BE2C (cell line): ENCODE measurements at regions not wholly inside any gene's neighbourhood (a gene's known extent, or its start where the extent isn't known, plus 50 kb on each side); places are given as distances from the start of the nearest gene placed in this dataset.

Experiments
- DNase-seq: peaks from one replicate; pipeline ENCODE4 v3.0.0-alpha.2; 2020
- H3K27me3 ChIP-seq: fragments of 250-450 bp; sonication (Bioruptor Pico); 2 replicates; pipeline ENCODE4 v1.5.1; 2020; ENCODE audit warnings: mild to moderate bottlenecking
- H3K36me3 ChIP-seq: fragments of 250-450 bp; sonication (Bioruptor Pico); 2 replicates; pipeline ENCODE4 v1.5.1; 2020; ENCODE audit warnings: mild to moderate bottlenecking
- H3K4me1 ChIP-seq: fragments of 250-450 bp; sonication (Bioruptor Pico); 2 replicates; pipeline ENCODE4 v1.5.1; 2020
- H3K4me3 ChIP-seq: 2 replicates; pipeline ENCODE4 v1.5.1; 2011; ENCODE audit warnings: low read depth, low read length
- H3K9me3 ChIP-seq: fragments of 250-450 bp; sonication (Bioruptor Pico); 2 replicates; pipeline ENCODE4 v1.5.1; 2020
- TF ChIP-seq, protein P1 (sequence below): IDR thresholded peaks from 2 replicates; pipeline ENCODE4 v1.5.1; 2012; ENCODE audit warnings: mild to moderate bottlenecking, low read depth, low read length

DNA sequence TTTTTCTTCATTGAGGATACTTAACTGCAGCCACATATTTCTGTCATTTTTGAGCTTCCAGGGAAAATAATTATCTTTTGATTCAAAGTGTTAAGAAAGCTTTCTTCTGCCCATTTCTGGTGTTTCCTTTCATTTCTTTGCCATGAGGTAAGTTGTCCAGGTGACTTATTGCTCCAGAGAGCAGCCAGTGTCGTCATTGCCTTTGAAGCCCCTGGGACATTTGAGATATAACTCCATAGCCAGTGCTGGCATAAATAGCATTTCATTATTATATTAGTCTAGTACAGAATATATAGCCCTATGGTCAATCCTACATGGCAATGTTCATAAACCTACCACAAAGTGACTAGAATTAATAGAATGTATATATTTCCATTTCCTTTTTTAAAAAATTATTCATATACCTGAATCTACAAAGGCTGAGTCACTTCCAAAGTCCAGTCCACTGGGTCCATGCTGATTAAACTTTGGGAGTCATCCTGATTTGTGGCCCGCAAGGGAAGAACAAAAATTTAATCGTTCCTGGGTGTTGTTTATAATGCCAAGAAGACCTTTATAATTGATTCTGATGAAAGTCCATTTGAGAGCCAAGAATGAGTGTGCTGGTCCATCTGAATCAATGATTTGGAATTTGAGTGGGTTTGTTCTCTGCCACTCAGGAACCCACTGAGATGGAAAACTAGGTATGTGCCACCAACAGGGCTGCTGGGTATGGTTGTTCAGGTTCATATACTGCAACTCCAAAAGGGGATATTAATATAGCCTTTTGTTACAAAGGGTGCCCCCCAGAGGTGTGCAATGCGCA is 221.8 kb upstream of the PLXNA2 start:
- Histone ChIP-seq H3K4me1 (peaks cover 42% of the 10 kb centered on the region), H3K4me3 (no peak overlapping the region), H3K27me3 (no peaks in the 10 kb centered on the region), H3K36me3 (no peaks in the 10 kb centered on the region), H3K9me3 (no peaks in the 10 kb centered on the region)
- no peak for DNase-seq
- TF ChIP-seq, protein P1, sequence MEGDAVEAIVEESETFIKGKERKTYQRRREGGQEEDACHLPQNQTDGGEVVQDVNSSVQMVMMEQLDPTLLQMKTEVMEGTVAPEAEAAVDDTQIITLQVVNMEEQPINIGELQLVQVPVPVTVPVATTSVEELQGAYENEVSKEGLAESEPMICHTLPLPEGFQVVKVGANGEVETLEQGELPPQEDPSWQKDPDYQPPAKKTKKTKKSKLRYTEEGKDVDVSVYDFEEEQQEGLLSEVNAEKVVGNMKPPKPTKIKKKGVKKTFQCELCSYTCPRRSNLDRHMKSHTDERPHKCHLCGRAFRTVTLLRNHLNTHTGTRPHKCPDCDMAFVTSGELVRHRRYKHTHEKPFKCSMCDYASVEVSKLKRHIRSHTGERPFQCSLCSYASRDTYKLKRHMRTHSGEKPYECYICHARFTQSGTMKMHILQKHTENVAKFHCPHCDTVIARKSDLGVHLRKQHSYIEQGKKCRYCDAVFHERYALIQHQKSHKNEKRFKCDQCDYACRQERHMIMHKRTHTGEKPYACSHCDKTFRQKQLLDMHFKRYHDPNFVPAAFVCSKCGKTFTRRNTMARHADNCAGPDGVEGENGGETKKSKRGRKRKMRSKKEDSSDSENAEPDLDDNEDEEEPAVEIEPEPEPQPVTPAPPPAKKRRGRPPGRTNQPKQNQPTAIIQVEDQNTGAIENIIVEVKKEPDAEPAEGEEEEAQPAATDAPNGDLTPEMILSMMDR = peak; percentile 29; the same call in 1 of the 2 replicates

DNA sequence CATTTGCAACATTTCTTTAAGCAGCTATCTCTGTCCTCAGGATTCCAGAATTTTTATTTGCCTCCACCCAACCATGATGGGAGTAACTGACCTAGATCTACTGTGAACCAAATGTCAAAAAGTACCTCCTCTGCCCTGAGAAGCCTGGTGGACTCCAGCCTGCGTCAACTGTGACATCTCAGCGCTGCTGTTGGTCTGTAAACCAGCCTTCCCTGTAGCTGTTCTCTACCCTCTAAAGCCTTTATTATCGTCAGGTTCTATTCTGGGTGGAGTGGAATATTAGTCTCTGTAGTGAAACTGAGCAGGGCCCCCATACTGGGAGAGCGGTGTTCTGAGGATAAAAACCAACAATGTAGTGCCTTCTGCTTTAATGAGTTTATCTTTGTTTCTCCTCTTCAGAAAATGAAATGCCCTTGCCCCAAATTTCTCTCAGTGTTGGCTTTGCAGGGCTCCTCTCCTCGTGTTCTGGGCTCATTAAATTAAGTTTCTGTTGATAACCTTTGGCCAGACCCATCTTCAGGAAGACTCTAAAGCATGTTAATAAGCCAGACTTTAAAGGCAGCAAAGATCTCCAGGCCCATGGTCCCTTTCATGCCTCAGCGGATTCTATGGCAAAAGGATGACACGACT is 223.1 kb upstream of the PLXNA2 start:
- TF ChIP-seq, protein P1 = no peak
- H3K4me1 ChIP-seq = peaks cover 43% of the 10 kb centered on the region
- H3K27me3 ChIP-seq = no peaks in the 10 kb centered on the region
- H3K4me3 ChIP-seq = no peak overlapping the region
- no peaks in the 10 kb centered on the region for H3K9me3 ChIP-seq
- peak; percentile 51 for DNase-seq
- H3K36me3 ChIP-seq = no peaks in the 10 kb centered on the region

DNA sequence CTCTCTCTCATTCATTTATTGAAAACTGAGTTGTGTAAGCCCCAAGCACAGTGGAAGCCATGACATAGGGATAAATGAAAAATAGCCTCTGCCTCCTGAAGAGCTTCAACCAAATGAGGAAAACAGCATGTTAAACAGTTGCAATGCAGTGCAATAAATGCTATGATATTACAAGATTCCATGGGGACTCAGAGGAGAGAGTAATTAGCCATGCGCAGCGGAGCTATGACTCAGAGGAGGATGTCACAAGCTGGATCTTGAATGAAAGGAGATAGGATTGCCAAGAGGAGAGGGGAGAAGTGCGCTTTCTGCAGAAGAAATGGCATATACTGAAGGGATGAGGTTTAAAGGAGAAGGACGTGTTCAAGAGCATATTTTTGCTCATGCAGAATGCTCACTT is 231.3 kb upstream of the PLXNA2 start:
- H3K9me3 ChIP-seq = no peaks in the 10 kb centered on the region
- TF ChIP-seq, protein P1 = no peak
- peaks cover 59% of the 10 kb centered on the region for H3K4me1 ChIP-seq
- DNase-seq = peak; percentile 51
- no peaks in the 10 kb centered on the region for H3K36me3 ChIP-seq
- H3K27me3 ChIP-seq = no peaks in the 10 kb centered on the region
- no peak overlapping the region for H3K4me3 ChIP-seq

DNA sequence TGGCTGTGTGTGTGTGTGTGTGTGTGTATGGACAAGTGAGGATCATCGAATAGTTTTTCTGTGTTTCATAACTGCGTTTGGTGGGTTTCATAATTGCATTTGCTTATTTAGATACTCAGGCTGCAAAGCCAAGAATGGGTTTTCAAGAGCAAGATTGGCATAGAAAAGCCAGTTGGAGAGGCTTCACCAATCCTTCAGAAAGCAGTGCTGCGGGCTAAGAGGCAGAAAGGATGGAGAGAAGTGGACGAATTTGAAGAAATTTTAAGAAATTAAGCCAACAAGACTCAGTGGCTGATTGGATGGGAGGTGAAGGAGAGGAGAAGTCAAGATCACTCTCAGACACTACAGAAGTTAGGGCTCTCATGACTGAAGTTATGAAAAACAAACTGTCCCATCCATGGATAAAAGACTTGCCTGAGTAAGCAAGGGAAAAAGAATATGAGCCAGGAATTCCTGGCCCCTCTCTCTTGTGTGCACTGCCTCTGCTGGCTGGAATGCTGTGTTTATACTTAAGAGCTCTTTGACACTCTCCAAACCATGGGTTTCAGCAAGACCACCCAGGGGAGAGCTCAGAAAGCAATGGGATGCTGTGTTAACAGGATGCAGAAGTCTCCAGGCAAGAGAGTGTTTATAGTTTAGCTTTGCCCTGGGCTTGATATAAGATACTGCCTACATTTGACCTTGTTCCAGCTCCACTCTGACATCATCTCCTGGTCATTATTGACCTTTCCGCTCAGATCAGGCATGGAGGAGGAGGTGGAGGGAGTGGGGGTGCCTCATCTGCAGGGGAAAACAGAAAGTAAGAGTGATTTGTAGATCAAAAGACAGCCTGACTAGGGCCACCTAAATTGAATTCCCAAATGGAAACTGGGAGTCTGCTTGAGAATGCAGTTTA is 232.0 kb upstream of the PLXNA2 start:
- Histone ChIP-seq H3K9me3 (no peaks in the 10 kb centered on the region), H3K36me3 (no peaks in the 10 kb centered on the region), H3K27me3 (no peaks in the 10 kb centered on the region), H3K4me3 (0 out of 2 replicates have a peak overlapping the region, but pooled peaks have one; percentile 3), H3K4me1 (peaks cover 57% of the 10 kb centered on the region)
- DNase-seq = peak; percentile 72
- TF ChIP-seq, protein P1 = peak; percentile 79

DNA sequence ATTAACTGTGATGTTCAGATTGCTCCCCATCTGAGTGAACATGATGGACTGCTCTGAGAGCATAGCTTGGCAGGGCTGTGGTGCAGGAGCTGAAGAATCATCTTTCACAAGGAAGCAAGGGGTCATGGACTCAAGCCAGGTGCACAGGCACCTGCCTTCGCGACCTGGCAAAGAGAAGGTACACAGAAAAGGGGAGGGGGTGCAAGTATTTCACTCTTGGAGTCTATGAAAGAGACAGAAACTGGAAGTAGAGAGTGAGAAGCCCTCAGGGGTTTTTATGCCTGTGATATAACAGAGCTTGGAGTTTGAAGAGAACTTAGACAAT is 232.6 kb upstream of the PLXNA2 start:
- Histone ChIP-seq H3K36me3 (no peaks in the 10 kb centered on the region), H3K27me3 (no peaks in the 10 kb centered on the region), H3K4me3 (0 out of 2 replicates have a peak overlapping the region, but pooled peaks have one; percentile 3), H3K9me3 (no peaks in the 10 kb centered on the region), H3K4me1 (peaks cover 57% of the 10 kb centered on the region)
- TF ChIP-seq, protein P1 = no peak
- no peak for DNase-seq
